ENCODE measurements at regions not wholly inside any gene's neighbourhood (a gene's known extent, or its start where the extent isn't known, plus 50 kb on each side); places are given as distances from the start of the nearest gene placed in this dataset.

GRCh38 chr10:132132421-132132841, 54.3 kb upstream of the DPYSL4 start:
- no peak for DNase-seq (ENCODE audit: low read depth)
- CTCF ChIA-PET = interaction anchor here (4.4 kb wide), 1 partner anchor 10 kb away, joined by 24 read pairs; no protein-coding TSS in a partner anchor
- POLR2A ChIA-PET = no interaction called here

DNA sequence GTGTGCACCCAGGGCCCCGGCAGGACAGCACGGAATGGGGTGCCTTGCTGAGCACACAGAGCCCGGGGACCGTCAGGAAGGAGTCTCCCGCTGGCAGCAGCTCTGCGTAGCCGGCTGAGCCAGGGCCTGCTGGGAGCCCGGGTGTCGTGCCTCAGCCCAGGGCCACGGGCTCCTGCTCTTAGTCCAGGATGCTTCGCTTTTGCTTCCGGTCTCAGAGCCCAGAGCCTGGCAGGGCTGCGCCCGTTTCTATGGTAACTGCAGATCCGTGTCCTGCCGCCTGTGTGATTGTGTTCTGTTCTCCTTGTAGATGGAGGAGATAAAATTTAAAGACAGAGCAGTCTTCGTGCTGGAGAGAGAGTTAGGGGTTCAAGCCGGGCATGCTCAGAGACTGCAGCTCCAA, 53.7 kb upstream of the DPYSL4 start:
- POLR2A ChIA-PET = no interaction called here
- CTCF ChIA-PET = interaction anchor here (1.0 to 4.4 kb wide), 2 partner anchors 9 to 108 kb away, joined by 3 to 24 read pairs; no protein-coding TSS in a partner anchor

More at GRCh38 chr10:132132421-132132841, 54.3 kb upstream of the DPYSL4 start:
- peaks cover 2% of the 10 kb centered on the region; the same call in 1 of the 2 replicates for H3K27me3 ChIP-seq (ENCODE audit: control insufficient read depth, insufficient read depth, low read length)
- H3K36me3 ChIP-seq (ENCODE audit: control insufficient read depth, insufficient read depth, low read length) = no peaks in the 10 kb centered on the region
- TF ChIP-seq CTCF (IDR thresholded peaks at IDR 0.05; ENCODE audit: insufficient read depth, low read depth, low read length) = no peak
- no peak overlapping the region for H3K4me3 ChIP-seq (ENCODE audit: low read depth, low read length)

GRCh38 chr10:132133449-132134240, 53.1 kb upstream of the DPYSL4 start:
- POLR2A ChIA-PET = no interaction called here

More for the DNA sequence above, 53.7 kb upstream of the DPYSL4 start:
- Histone ChIP-seq H3K36me3 (ENCODE audit: control insufficient read depth, insufficient read depth, low read length) (no peaks in the 10 kb centered on the region), H3K27me3 (ENCODE audit: control insufficient read depth, insufficient read depth, low read length) (peaks cover 2% of the 10 kb centered on the region; the same call in 1 of the 2 replicates), H3K4me3 (ENCODE audit: low read depth, low read length) (no peak overlapping the region)
- TF ChIP-seq CTCF (IDR thresholded peaks at IDR 0.05; ENCODE audit: insufficient read depth, low read depth, low read length) = no peak
- DNase-seq (ENCODE audit: low read depth) = no peak

DNA sequence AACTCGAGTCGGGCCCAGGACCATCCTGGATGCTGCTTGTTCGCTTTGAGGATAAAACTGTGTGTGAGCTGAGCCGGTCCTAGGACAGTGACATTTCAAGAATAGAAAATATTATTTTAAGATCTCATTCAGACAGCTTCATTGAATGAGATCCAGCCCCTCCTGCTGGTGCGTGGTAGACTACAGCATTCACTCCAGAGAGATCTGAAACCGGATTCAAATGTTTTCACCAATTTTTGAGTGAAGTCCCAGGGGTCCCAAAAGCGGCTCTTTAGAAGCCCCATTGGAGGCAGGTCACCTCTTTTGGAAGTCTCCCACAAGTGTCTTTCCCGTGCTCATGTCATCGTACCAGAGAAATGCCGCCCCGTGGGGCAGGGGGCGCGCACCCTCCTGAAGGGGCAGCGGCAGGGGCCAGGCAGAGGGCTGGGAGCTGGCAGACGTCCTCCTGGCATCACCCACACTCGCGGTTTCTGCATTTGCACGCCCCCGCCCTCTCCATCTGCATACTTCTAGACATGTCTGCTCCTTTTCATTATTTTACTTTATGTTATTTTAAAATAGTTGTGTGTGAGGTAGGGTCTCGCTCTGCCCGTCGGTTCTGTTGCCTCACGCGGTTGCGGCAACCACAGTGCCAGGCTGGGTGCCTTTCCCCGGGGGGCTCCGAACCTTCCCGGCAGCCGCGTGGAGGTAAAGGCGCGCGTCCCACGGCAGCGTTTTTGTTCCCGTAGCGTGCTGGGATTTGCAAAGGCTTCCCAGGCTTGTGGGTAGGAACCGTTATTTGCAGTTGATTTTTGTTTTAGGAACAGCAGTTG, 52.3 kb upstream of the DPYSL4 start:
- Histone ChIP-seq H3K4me3 (ENCODE audit: low read depth, low read length) (no peak overlapping the region), H3K27me3 (ENCODE audit: control insufficient read depth, insufficient read depth, low read length) (peaks cover 2% of the 10 kb centered on the region; the same call in 1 of the 2 replicates), H3K36me3 (ENCODE audit: control insufficient read depth, insufficient read depth, low read length) (no peaks in the 10 kb centered on the region)
- no peak for DNase-seq (ENCODE audit: low read depth)
- CTCF ChIA-PET = interaction anchor here (4.4 kb wide), 1 partner anchor 8 kb away, joined by 24 read pairs; no protein-coding TSS in a partner anchor
- no peak for TF ChIP-seq CTCF (IDR thresholded peaks at IDR 0.05; ENCODE audit: insufficient read depth, low read depth, low read length)
- POLR2A ChIA-PET = no interaction called here

More at GRCh38 chr10:132133449-132134240, 53.1 kb upstream of the DPYSL4 start:
- Histone ChIP-seq H3K4me3 (ENCODE audit: low read depth, low read length) (no peak overlapping the region), H3K27me3 (ENCODE audit: control insufficient read depth, insufficient read depth, low read length) (peaks cover 2% of the 10 kb centered on the region; the same call in 1 of the 2 replicates), H3K36me3 (ENCODE audit: control insufficient read depth, insufficient read depth, low read length) (no peaks in the 10 kb centered on the region)
- no peak for TF ChIP-seq CTCF (IDR thresholded peaks at IDR 0.05; ENCODE audit: insufficient read depth, low read depth, low read length)
- no peak for DNase-seq (ENCODE audit: low read depth)
- CTCF ChIA-PET = interaction anchor here (1.0 to 4.4 kb wide), 2 partner anchors 9 to 109 kb away, joined by 3 to 24 read pairs; no protein-coding TSS in a partner anchor
